K562 (cell line): ENCODE measurements at regions not wholly inside any gene's neighbourhood (a gene's known extent, or its start where the extent isn't known, plus 50 kb on each side); places are given as distances from the start of the nearest gene placed in this dataset.

Source experiments
- ADNP ChIP-seq: fragments of 200-800 bp; sonication (Bioruptor generic); IDR thresholded peaks from 2 replicates; pipeline ENCODE4 v1.6.1; 2016; ENCODE audit warnings: missing genetic modification characterization, missing compliant biosample characterization
- ATF1 ChIP-seq, 2 experiments: fragments of 450-650 bp in 1 of 2; IDR thresholded peaks; 2 replicates each; pipeline ENCODE4 v1.6.1; 2016; ENCODE audit warnings: missing compliant biosample characterization in 1 of 2, missing genetic modification characterization in 1 of 2
- DPF2 ChIP-seq: fragments of 450-650 bp; IDR thresholded peaks from 2 replicates; pipeline ENCODE4 v1.6.1; 2016
- MTA2 ChIP-seq: fragments of 450-650 bp; IDR thresholded peaks from 2 replicates; pipeline ENCODE4 v1.6.1; 2016; ENCODE audit warnings: low read depth
- RAD51 ChIP-seq: fragments of 450-650 bp; IDR thresholded peaks from 2 replicates; pipeline ENCODE4 v1.7.1; 2016; ENCODE audit warnings: low read depth, mild to moderate bottlenecking, borderline replicate concordance
- RFX5 ChIP-seq: IDR thresholded peaks from 2 replicates; pipeline ENCODE4 v1.6.1; 2011; ENCODE audit warnings: low read depth, mild to moderate bottlenecking, improper control_type of control experiment, low read length
- SREBF2 ChIP-seq: sonication (generic); formaldehyde crosslinking; IDR thresholded peaks from 2 replicates; pipeline ENCODE4 v1.4.0; 2020; ENCODE audit warnings: mild to moderate bottlenecking, missing genetic modification reagents
- TAF1 ChIP-seq: IDR thresholded peaks from 2 replicates; pipeline ENCODE4 v1.6.1; 2011; ENCODE audit warnings: mild to moderate bottlenecking, low read length, moderate library complexity; ENCODE audit not compliant: insufficient read depth, control insufficient read depth, severe bottlenecking; ENCODE audit errors: extremely low read depth
- TAL1 ChIP-seq: fragments of 450-650 bp; IDR thresholded peaks from 2 replicates; pipeline ENCODE4 v1.6.1; 2016; ENCODE audit warnings: mild to moderate bottlenecking
- ZNF121 ChIP-seq: sonication (generic); formaldehyde crosslinking; conservative IDR thresholded peaks from 2 replicates; pipeline ENCODE4 v1.8.0; 2022; ENCODE audit warnings: missing genetic modification reagents
- ZNF175 ChIP-seq: fragments of 200-800 bp; sonication (Bioruptor generic); IDR thresholded peaks from 2 replicates; pipeline ENCODE4 v1.6.1; 2016; ENCODE audit warnings: low read depth, mild to moderate bottlenecking, missing genetic modification characterization, missing compliant biosample characterization
- ZNF551 ChIP-seq: fragments of 250-450 bp; sonication (Bioruptor Pico); IDR thresholded peaks from 2 replicates; pipeline ENCODE4 v1.5.0; 2021; ENCODE audit warnings: mild to moderate bottlenecking, moderate library complexity
- TF ChIP-seq, protein P1 (sequence below): fragments of 450-650 bp; IDR thresholded peaks from 2 replicates; pipeline ENCODE4 v1.7.1; 2018; ENCODE audit warnings: mild to moderate bottlenecking, low read depth; ENCODE audit not compliant: partially characterized antibody
- TF ChIP-seq, protein P2 (sequence below), 2 experiments: fragments of 450-650 bp in 1 of 2; sonication (generic) in 1 of 2; formaldehyde crosslinking in 1 of 2; IDR thresholded peaks in 1 of 2; conservative IDR thresholded peaks in 1 of 2; 2 replicates each; pipeline versions ENCODE4 v1.6.1 to v1.8.1; 2016 to 2023; ENCODE audit warnings: mild to moderate bottlenecking in 2 of 2, moderate library complexity in 2 of 2, inconsistent platforms in 1 of 2, missing genetic modification reagents in 1 of 2
- TF ChIP-seq, protein P3 (sequence below): fragments of 250-450 bp; sonication (Bioruptor Pico); IDR thresholded peaks from 2 replicates; pipeline ENCODE4 v1.8.0; 2022; ENCODE audit warnings: moderate library complexity, mild to moderate bottlenecking, inconsistent platforms
- TF ChIP-seq, protein P4 (sequence below): fragments of 450-650 bp; IDR thresholded peaks from 2 replicates; pipeline ENCODE4 v1.7.0; 2016; ENCODE audit warnings: borderline replicate concordance
- TF ChIP-seq, protein P5 (sequence below): fragments of 450-650 bp; conservative IDR thresholded peaks from 2 replicates; pipeline ENCODE4 v1.6.1; 2016; ENCODE audit warnings: missing genetic modification characterization, low read depth, mild to moderate bottlenecking, control low read depth, missing compliant biosample characterization
- TF ChIP-seq, protein P6 (sequence below): fragments of 450-650 bp; IDR thresholded peaks from 2 replicates; pipeline ENCODE4 v1.6.1; 2016; ENCODE audit warnings: missing biosample characterization, missing genetic modification characterization

DNA sequence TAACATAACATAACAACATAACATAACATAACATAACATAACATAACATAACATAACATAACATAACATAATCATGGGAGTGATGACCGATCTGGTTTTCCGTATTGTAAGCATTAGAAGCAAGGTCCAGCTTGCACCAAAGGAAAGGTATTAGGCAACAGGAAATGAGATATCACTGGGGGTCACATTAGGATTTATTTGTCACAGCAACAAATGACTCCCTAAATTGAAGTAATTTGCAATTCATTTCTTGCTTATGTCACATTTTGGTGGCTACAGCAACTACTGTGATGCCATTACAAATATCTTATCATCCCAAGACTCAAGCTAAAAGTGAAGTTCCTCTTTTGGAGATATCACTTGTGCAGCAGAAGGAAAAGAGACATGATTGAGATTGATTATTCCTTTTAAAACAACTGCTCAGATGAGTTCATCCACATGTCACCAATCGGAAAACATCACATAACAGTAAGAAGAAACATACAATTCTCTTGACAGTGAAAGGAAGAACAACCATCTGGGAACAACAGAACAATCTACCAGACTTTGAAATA lies 1331.1 kb upstream of the RAG2 start (continued):
- no peak for TF ChIP-seq RAD51
- TF ChIP-seq, protein P1, sequence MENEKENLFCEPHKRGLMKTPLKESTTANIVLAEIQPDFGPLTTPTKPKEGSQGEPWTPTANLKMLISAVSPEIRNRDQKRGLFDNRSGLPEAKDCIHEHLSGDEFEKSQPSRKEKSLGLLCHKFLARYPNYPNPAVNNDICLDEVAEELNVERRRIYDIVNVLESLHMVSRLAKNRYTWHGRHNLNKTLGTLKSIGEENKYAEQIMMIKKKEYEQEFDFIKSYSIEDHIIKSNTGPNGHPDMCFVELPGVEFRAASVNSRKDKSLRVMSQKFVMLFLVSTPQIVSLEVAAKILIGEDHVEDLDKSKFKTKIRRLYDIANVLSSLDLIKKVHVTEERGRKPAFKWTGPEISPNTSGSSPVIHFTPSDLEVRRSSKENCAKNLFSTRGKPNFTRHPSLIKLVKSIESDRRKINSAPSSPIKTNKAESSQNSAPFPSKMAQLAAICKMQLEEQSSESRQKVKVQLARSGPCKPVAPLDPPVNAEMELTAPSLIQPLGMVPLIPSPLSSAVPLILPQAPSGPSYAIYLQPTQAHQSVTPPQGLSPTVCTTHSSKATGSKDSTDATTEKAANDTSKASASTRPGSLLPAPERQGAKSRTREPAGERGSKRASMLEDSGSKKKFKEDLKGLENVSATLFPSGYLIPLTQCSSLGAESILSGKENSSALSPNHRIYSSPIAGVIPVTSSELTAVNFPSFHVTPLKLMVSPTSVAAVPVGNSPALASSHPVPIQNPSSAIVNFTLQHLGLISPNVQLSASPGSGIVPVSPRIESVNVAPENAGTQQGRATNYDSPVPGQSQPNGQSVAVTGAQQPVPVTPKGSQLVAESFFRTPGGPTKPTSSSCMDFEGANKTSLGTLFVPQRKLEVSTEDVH: no peak
- TF ChIP-seq, protein P2, sequence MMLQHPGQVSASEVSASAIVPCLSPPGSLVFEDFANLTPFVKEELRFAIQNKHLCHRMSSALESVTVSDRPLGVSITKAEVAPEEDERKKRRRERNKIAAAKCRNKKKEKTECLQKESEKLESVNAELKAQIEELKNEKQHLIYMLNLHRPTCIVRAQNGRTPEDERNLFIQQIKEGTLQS (IDR thresholded peaks at IDR 0.05): no peak; the same call in 1 of the 2 replicates
- TF ChIP-seq, protein P2 (CRISPR knock-in tag; conservative IDR thresholded peaks at IDR 0.05): no peak
- TF ChIP-seq, protein P3, sequence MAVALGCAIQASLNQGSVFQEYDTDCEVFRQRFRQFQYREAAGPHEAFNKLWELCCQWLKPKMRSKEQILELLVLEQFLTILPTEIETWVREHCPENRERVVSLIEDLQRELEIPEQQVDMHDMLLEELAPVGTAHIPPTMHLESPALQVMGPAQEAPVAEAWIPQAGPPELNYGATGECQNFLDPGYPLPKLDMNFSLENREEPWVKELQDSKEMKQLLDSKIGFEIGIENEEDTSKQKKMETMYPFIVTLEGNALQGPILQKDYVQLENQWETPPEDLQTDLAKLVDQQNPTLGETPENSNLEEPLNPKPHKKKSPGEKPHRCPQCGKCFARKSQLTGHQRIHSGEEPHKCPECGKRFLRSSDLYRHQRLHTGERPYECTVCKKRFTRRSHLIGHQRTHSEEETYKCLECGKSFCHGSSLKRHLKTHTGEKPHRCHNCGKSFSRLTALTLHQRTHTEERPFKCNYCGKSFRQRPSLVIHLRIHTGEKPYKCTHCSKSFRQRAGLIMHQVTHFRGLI: no peak
- TF ChIP-seq ATF1 (CRISPR knock-in tag; IDR thresholded peaks at IDR 0.05): no peak
- TF ChIP-seq ATF1 (tag; IDR thresholded peaks at IDR 0.05): 0 out of 2 replicates have a peak, but pooled peaks have one; percentile 18
- TF ChIP-seq RFX5: no peak
- TF ChIP-seq, protein P4, sequence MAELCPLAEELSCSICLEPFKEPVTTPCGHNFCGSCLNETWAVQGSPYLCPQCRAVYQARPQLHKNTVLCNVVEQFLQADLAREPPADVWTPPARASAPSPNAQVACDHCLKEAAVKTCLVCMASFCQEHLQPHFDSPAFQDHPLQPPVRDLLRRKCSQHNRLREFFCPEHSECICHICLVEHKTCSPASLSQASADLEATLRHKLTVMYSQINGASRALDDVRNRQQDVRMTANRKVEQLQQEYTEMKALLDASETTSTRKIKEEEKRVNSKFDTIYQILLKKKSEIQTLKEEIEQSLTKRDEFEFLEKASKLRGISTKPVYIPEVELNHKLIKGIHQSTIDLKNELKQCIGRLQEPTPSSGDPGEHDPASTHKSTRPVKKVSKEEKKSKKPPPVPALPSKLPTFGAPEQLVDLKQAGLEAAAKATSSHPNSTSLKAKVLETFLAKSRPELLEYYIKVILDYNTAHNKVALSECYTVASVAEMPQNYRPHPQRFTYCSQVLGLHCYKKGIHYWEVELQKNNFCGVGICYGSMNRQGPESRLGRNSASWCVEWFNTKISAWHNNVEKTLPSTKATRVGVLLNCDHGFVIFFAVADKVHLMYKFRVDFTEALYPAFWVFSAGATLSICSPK: no peak
- 0 out of 2 replicates have a peak, but pooled peaks have one; percentile 18 for TF ChIP-seq MTA2
- no peak for TF ChIP-seq TAF1
- TF ChIP-seq, protein P5, sequence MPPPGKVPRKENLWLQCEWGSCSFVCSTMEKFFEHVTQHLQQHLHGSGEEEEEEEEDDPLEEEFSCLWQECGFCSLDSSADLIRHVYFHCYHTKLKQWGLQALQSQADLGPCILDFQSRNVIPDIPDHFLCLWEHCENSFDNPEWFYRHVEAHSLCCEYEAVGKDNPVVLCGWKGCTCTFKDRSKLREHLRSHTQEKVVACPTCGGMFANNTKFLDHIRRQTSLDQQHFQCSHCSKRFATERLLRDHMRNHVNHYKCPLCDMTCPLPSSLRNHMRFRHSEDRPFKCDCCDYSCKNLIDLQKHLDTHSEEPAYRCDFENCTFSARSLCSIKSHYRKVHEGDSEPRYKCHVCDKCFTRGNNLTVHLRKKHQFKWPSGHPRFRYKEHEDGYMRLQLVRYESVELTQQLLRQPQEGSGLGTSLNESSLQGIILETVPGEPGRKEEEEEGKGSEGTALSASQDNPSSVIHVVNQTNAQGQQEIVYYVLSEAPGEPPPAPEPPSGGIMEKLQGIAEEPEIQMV (tag): no peak
- TF ChIP-seq ZNF551 (CRISPR knock-in tag): no peak
- no peak for TF ChIP-seq SREBF2
- peak; percentile 50; the same call in 1 of the 2 replicates for TF ChIP-seq DPF2
- peak; percentile 50 for TF ChIP-seq TAL1
- no peak for TF ChIP-seq ZNF175 (CRISPR knock-in tag)
- TF ChIP-seq ADNP (tag): no peak
- no peak for TF ChIP-seq ZNF121
- TF ChIP-seq, protein P6, sequence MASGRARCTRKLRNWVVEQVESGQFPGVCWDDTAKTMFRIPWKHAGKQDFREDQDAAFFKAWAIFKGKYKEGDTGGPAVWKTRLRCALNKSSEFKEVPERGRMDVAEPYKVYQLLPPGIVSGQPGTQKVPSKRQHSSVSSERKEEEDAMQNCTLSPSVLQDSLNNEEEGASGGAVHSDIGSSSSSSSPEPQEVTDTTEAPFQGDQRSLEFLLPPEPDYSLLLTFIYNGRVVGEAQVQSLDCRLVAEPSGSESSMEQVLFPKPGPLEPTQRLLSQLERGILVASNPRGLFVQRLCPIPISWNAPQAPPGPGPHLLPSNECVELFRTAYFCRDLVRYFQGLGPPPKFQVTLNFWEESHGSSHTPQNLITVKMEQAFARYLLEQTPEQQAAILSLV (tag): no peak
